Ishikawa (cell line): ENCODE measurements at regions not wholly inside any gene's neighbourhood (a gene's known extent, or its start where the extent isn't known, plus 50 kb on each side); places are given as distances from the start of the nearest gene placed in this dataset.

Experiments used
- CEBPB ChIP-seq: IDR thresholded peaks from 2 replicates; pipeline ENCODE4 v1.6.1; 2012
- CREB1 ChIP-seq: IDR thresholded peaks from 2 replicates; pipeline ENCODE4 v1.6.1; 2012; ENCODE audit warnings: low read depth
- EGR1 ChIP-seq: IDR thresholded peaks from 2 replicates; pipeline ENCODE4 v1.6.1; 2012
- EP300 ChIP-seq: IDR thresholded peaks from 2 replicates; pipeline ENCODE4 v1.6.1; 2012; ENCODE audit warnings: borderline replicate concordance
- FOXM1 ChIP-seq: IDR thresholded peaks from 2 replicates; pipeline ENCODE4 v1.6.1; 2012; ENCODE audit warnings: low read depth, borderline replicate concordance
- MAX ChIP-seq: IDR thresholded peaks from 2 replicates; pipeline ENCODE4 v1.6.1; 2012
- NFIC ChIP-seq: IDR thresholded peaks from 2 replicates; pipeline ENCODE4 v1.6.1; 2012
- RAD21 ChIP-seq: IDR thresholded peaks from 2 replicates; pipeline ENCODE4 v1.6.1; 2012; ENCODE audit warnings: low read depth
- REST ChIP-seq: IDR thresholded peaks from 2 replicates; pipeline ENCODE4 v1.6.1; 2012; ENCODE audit warnings: low read depth, mild to moderate bottlenecking
- TAF1 ChIP-seq: IDR thresholded peaks from 2 replicates; pipeline ENCODE4 v1.6.1; 2012; ENCODE audit warnings: low read depth, mild to moderate bottlenecking
- TCF12 ChIP-seq: IDR thresholded peaks from 2 replicates; pipeline ENCODE4 v1.6.1; 2012; ENCODE audit warnings: low read depth
- TEAD4 ChIP-seq: IDR thresholded peaks from 2 replicates; pipeline ENCODE4 v1.6.1; 2012
- USF1 ChIP-seq: IDR thresholded peaks from 2 replicates; pipeline ENCODE4 v1.6.1; 2012
- YY1 ChIP-seq: IDR thresholded peaks from 2 replicates; pipeline ENCODE4 v1.6.1; 2012; ENCODE audit warnings: low read depth
- ZBTB7A ChIP-seq: IDR thresholded peaks from 2 replicates; pipeline ENCODE4 v1.6.1; 2012; ENCODE audit warnings: low read depth

- TF ChIP-seq YY1 = no peak
- no peak for TF ChIP-seq FOXM1
- no peak for TF ChIP-seq TCF12
- TF ChIP-seq CREB1 = no peak
- TF ChIP-seq NFIC = no peak
- no peak for TF ChIP-seq RAD21
- no peak for TF ChIP-seq EGR1
- no peak for TF ChIP-seq MAX
- no peak for TF ChIP-seq REST
- TF ChIP-seq CEBPB = no peak
- TF ChIP-seq EP300 = no peak
- TF ChIP-seq TAF1 = no peak
- no peak for TF ChIP-seq USF1
- no peak for TF ChIP-seq TEAD4
- TF ChIP-seq ZBTB7A = no peak
These were observed 144.1 kb downstream of the SHANK2 start for GRCh38 chr11:71108013-71108865.

- TF ChIP-seq TEAD4 = no peak
- no peak for TF ChIP-seq NFIC
- TF ChIP-seq TAF1 = no peak
These were observed 145.7 kb downstream of the SHANK2 start for GRCh38 chr11:71106671-71107070.

GRCh38 chr11:71103266-71103665 lies 149.1 kb downstream of the SHANK2 start:
- TF ChIP-seq FOXM1 = no peak
- no peak for TF ChIP-seq NFIC
- no peak for TF ChIP-seq TCF12
- no peak for TF ChIP-seq RAD21
- TF ChIP-seq EP300 = no peak
- no peak for TF ChIP-seq YY1
- TF ChIP-seq TAF1 = no peak
- TF ChIP-seq MAX = no peak

GRCh38 chr11:71102251-71102995 lies 150.0 kb downstream of the SHANK2 start:
- no peak for TF ChIP-seq MAX

- TF ChIP-seq RAD21 (no peak), MAX (no peak), REST (no peak), EGR1 (no peak), ZBTB7A (no peak)
These were observed 150.8 kb downstream of the SHANK2 start for GRCh38 chr11:71101606-71102005.

GRCh38 chr11:71101046-71101445 lies 151.3 kb downstream of the SHANK2 start:
- TF ChIP-seq CREB1 (no peak), CEBPB (no peak), REST (no peak)
